Ectodermal cell (in vitro differentiated cells): ENCODE measurements at regions not wholly inside any gene's neighbourhood (a gene's known extent, or its start where the extent isn't known, plus 50 kb on each side); places are given as distances from the start of the nearest gene placed in this dataset.
"Not testable (repeated sequence)": the region's sequence is repeated elsewhere in the genome, so short reads cannot be mapped to it uniquely, and the experiment has no call there.

Experiments used
- H3K27ac ChIP-seq: 2 replicates; pipeline ENCODE4 v1.7.0; 2013; ENCODE audit warnings: mild to moderate bottlenecking, low read depth, low read length; ENCODE audit not compliant: insufficient read depth, poor library complexity, severe bottlenecking
- H3K27me3 ChIP-seq: 2 replicates; pipeline ENCODE4 v1.7.0; 2013; ENCODE audit warnings: mild to moderate bottlenecking, low read length; ENCODE audit not compliant: insufficient read depth, control insufficient read depth, poor library complexity, severe bottlenecking
- H3K36me3 ChIP-seq: one replicate; pipeline ENCODE4 v1.7.0; 2013; ENCODE audit warnings: low read length; ENCODE audit not compliant: control insufficient read depth, insufficient read depth
- H3K4me1 ChIP-seq: one replicate; pipeline ENCODE4 v1.7.0; 2013; ENCODE audit warnings: low read length; ENCODE audit not compliant: control insufficient read depth, insufficient read depth
- H3K4me3 ChIP-seq: 2 replicates; pipeline ENCODE4 v1.7.0; 2013; ENCODE audit warnings: low read depth, low read length, control low read depth; ENCODE audit not compliant: insufficient read depth
- H3K9me3 ChIP-seq: 2 replicates; pipeline ENCODE4 v1.7.0; 2013; ENCODE audit warnings: mild to moderate bottlenecking, low read length, moderate library complexity; ENCODE audit not compliant: control insufficient read depth
- WGBS, 2 experiments: methylation state at CpG; one replicate each; pipeline ENCODE4 v1.1.7; 2013; ENCODE audit warnings: missing lambda C conversion rate in 2 of 2; 5-methylcytosine and 5-hydroxymethylcytosine counted together

GRCh38 chr11:23484146-23484545 is 623.9 kb upstream of the CCDC179 start:
- WGBS, 2 experiments = 50 to 64% methylated on average over 3 of the region's 3 CpGs
- not testable (repeated sequence) for H3K36me3 ChIP-seq, H3K9me3 ChIP-seq, H3K4me3 ChIP-seq, H3K4me1 ChIP-seq, H3K27me3 ChIP-seq, H3K27ac ChIP-seq

GRCh38 chr11:23484618-23485017 is 624.3 kb upstream of the CCDC179 start:
- not testable (repeated sequence) for H3K4me1 ChIP-seq, H3K27me3 ChIP-seq, H3K36me3 ChIP-seq, H3K27ac ChIP-seq, H3K9me3 ChIP-seq, H3K4me3 ChIP-seq
- WGBS, 2 experiments = 93 to 95% methylated on average over 3 of the region's 3 CpGs

GRCh38 chr11:23490557-23491235 is 630.4 kb upstream of the CCDC179 start:
- Histone ChIP-seq H3K27ac (no peak overlapping the region), H3K4me1 (no peaks in the 10 kb centered on the region), H3K9me3 (no peaks in the 10 kb centered on the region), H3K36me3 (no peaks in the 10 kb centered on the region), H3K27me3 (no peaks in the 10 kb centered on the region), H3K4me3 (no peak overlapping the region)
- WGBS, 2 experiments = 58 to 66% methylated on average over 3 of the region's 3 CpGs

GRCh38 chr11:23494981-23495380 is 634.7 kb upstream of the CCDC179 start:
- no peaks in the 10 kb centered on the region for H3K36me3 ChIP-seq
- H3K27me3 ChIP-seq = no peaks in the 10 kb centered on the region
- no peaks in the 10 kb centered on the region for H3K9me3 ChIP-seq
- H3K4me1 ChIP-seq = no peaks in the 10 kb centered on the region
- no peak overlapping the region for H3K4me3 ChIP-seq
- no peak overlapping the region for H3K27ac ChIP-seq
- WGBS, 2 experiments = 94 to 100% methylated on average over 1 of the region's 2 CpGs

- 70 to 75% methylated on average over 5 of the region's 6 CpGs for WGBS, 2 experiments
- Histone ChIP-seq H3K9me3 (no peaks in the 10 kb centered on the region), H3K27ac (no peak overlapping the region), H3K36me3 (no peaks in the 10 kb centered on the region), H3K27me3 (no peaks in the 10 kb centered on the region), H3K4me1 (no peaks in the 10 kb centered on the region), H3K4me3 (no peak overlapping the region)
Observed at GRCh38 chr11:23496340-23496739, 636.1 kb upstream of the CCDC179 start.

- no peaks in the 10 kb centered on the region for H3K36me3 ChIP-seq
- H3K4me1 ChIP-seq = no peaks in the 10 kb centered on the region
- 80 to 100% methylated on average over 1 of the region's 1 CpG for WGBS, 2 experiments
- no peak overlapping the region for H3K27ac ChIP-seq
- H3K27me3 ChIP-seq = no peaks in the 10 kb centered on the region
- no peaks in the 10 kb centered on the region for H3K9me3 ChIP-seq
- no peak overlapping the region for H3K4me3 ChIP-seq
Observed at GRCh38 chr11:23497040-23497439, 636.8 kb upstream of the CCDC179 start.

GRCh38 chr11:23502389-23502788 is 642.1 kb upstream of the CCDC179 start:
- no peaks in the 10 kb centered on the region for H3K27me3 ChIP-seq
- WGBS, 2 experiments = 90 to 100% methylated on average over 2 of the region's 3 CpGs
- H3K27ac ChIP-seq = no peak overlapping the region

GRCh38 chr11:23502826-23503225 is 642.6 kb upstream of the CCDC179 start:
- Histone ChIP-seq H3K4me1 (no peaks in the 10 kb centered on the region), H3K4me3 (no peak overlapping the region), H3K9me3 (no peaks in the 10 kb centered on the region), H3K36me3 (no peaks in the 10 kb centered on the region), H3K27me3 (no peaks in the 10 kb centered on the region), H3K27ac (no peak overlapping the region)
- no CpG with 5 or more reads among the region's 1 CpG for WGBS, 2 experiments

More at GRCh38 chr11:23502389-23502788, 642.1 kb upstream of the CCDC179 start:
- H3K4me1 ChIP-seq = no peaks in the 10 kb centered on the region
- H3K4me3 ChIP-seq = no peak overlapping the region
- H3K36me3 ChIP-seq = no peaks in the 10 kb centered on the region
- H3K9me3 ChIP-seq = no peaks in the 10 kb centered on the region

- H3K4me3 ChIP-seq = no peak overlapping the region
- H3K27me3 ChIP-seq = no peaks in the 10 kb centered on the region
- no peaks in the 10 kb centered on the region for H3K36me3 ChIP-seq
- H3K27ac ChIP-seq = no peak overlapping the region
- H3K9me3 ChIP-seq = no peaks in the 10 kb centered on the region
- no peaks in the 10 kb centered on the region for H3K4me1 ChIP-seq
Observed at GRCh38 chr11:23509023-23509422, 648.7 kb upstream of the CCDC179 start.

- no peaks in the 10 kb centered on the region for H3K9me3 ChIP-seq
- H3K27me3 ChIP-seq = no peaks in the 10 kb centered on the region
- no peak overlapping the region for H3K4me3 ChIP-seq
- H3K27ac ChIP-seq = no peak overlapping the region
- no peaks in the 10 kb centered on the region for H3K36me3 ChIP-seq
- H3K4me1 ChIP-seq = no peaks in the 10 kb centered on the region
- 100% methylated on average over 2 of the region's 2 CpGs for WGBS, 2 experiments
Observed at GRCh38 chr11:23509821-23510220, 649.5 kb upstream of the CCDC179 start.

GRCh38 chr11:23519194-23519593 is 658.9 kb upstream of the CCDC179 start:
- no peaks in the 10 kb centered on the region for H3K9me3 ChIP-seq
- no peak overlapping the region for H3K4me3 ChIP-seq
- H3K27ac ChIP-seq = no peak overlapping the region
- no peaks in the 10 kb centered on the region for H3K4me1 ChIP-seq
- 77 to 80% methylated on average over 2 of the region's 2 CpGs for WGBS, 2 experiments
- H3K27me3 ChIP-seq = no peaks in the 10 kb centered on the region
- H3K36me3 ChIP-seq = no peaks in the 10 kb centered on the region
